DMS 273 (cell line): ENCODE measurements at regions not wholly inside any gene's neighbourhood (a gene's known extent, or its start where the extent isn't known, plus 50 kb on each side); places are given as distances from the start of the nearest gene placed in this dataset.

Experiments used
- DNase-seq: peaks from one replicate; lab custom pipeline; 2025; ENCODE audit not compliant: unreplicated experiment; lab: John Stamatoyannopoulos, UW

- no peak for DNase-seq
Measured at GRCh38 chr22:20653795-20654342, 120.0 kb upstream of the SERPIND1 start.

DNA sequence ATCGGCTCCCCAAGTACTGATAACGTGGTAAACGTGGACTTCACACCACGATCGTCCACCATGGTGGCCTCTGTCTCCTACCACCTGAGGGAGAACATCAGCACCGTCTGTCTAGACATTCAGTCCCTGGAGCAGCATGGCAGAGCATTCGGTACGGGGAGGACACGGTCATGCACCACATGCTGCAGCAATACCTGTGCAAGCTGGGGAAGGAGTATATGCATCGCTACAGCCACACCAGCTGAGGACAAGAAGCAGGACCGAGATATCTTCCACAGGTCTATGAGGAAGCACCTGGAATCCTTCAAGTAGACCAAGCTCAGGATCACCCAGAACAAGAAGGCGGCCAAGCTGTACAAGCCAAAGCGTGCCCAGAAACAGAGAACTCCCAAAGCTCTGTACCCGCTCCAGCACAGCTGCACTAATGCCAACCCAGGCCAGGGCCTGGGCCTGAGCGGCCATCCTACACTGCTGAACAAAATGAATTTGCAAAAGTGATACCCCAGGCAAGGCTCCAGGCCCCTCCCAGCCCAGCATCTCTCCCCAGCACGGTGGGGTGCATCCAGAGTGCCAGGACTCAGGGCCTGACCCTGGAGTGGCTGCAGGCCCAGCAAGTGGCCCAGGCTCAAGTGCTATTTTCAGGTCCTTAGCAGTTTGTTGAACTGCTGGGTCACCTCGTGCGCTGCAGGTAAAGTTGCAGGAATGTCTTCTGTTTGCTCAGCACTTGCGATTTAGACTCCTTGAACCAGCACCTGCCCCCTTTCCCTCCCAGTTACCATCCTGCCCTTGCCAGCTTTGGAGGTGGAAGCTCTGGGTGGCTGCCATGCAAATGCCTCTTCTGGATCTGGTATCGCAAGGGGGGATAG is 119.3 kb upstream of the SERPIND1 start:
- no peak for DNase-seq

- DNase-seq: no peak
Measured at GRCh38 chr22:20655623-20656022, 118.3 kb upstream of the SERPIND1 start.

GRCh38 chr22:20656516-20656901 is 117.4 kb upstream of the SERPIND1 start:
- no peak for DNase-seq

- no peak for DNase-seq
Measured at GRCh38 chr22:20656902-20657836, 116.7 kb upstream of the SERPIND1 start.
